Stimulated activated CD4-positive, alpha-beta T cell treated with anti-CD3 and anti-CD28 coated beads, Interleukin-2, amount 100 ng/mL, for 24 hours (primary cell): ENCODE measurements at regions not wholly inside any gene's neighbourhood (a gene's known extent, or its start where the extent isn't known, plus 50 kb on each side); places are given as distances from the start of the nearest gene placed in this dataset.

Experiments
- DNase-seq, 2 donors: peaks; one replicate each; pipeline ENCODE4 v3.0.0-alpha.2; 2020

DNA sequence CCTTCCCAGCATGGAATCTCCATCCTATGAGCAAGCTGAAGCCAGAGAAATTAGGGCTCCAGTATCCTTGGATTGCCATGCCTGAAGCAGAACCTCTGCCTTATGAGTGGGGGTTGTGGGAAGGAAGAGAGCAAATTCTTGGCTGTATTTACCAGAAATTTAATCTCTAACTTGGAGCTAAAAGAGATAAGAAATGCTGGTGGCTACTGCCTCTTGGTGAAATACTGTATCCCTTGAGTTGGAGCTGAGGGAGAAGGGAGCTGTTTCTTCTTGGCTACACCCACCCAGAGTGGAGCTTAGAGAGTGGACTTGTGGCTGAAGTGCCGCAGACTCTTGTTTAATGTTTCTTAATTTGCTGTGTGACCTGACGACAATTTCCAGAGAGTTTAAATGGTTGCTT lies 447.3 kb downstream of the ARHGEF28 start:
- no peak for DNase-seq

DNA sequence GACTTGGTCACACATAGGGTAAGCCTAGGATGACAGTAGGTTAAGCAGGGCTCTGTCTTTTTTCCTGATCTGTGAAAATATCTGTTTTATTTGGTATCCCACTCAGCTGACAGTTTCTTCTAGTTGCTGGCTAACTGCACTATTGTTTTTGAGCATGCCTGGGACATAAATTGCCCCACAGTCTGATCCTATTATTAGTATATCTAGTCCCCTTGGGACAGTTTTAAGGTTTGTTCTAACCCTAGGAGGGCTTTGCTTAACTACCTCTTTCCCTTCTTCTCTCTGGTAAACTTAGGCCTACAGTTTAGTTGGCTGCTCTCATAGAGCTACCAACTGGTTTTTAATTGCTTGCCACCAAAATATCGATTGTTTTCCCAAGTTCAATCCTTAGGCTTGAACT lies 446.6 kb downstream of the ARHGEF28 start:
- no peak for DNase-seq

DNA sequence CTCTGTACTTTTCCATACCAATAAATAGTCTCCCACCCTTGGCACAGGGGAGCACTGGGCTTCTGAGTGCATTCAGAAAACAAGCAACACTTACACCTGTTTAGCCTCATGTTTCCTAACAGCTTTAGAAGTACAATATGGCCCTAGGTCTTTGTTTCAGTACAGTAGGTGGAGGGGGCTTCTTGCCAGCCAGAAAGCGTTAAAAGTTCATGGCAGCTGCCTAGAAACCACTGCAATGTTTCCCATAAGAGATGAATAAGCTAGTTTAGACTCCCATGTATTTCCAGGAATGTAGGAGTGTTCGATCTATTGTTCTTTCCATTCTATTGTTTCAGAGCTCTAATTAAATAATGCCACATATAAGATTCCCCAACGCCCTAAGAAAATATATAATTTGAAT lies 444.8 kb downstream of the ARHGEF28 start:
- DNase-seq: no peak

DNA sequence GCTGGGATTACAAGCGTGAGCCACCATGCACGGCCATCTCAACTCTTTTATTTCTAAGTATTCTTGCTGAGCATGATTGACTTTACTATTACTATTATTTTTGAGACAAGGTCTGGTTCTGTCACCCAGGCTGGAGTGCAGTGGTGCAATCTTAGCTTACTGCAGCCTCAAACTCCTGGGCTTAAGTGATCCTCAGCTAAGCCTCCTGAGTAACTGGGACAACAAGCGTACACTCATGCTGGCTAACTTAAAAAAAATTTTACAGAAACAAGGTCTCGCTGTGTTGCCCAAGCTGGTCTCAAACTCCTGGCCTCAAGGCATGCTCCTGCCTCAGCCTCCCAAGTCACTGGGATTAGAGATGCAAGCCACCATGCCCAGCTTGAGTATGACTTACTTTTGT lies 443.7 kb downstream of the ARHGEF28 start:
- no peak for DNase-seq

DNA sequence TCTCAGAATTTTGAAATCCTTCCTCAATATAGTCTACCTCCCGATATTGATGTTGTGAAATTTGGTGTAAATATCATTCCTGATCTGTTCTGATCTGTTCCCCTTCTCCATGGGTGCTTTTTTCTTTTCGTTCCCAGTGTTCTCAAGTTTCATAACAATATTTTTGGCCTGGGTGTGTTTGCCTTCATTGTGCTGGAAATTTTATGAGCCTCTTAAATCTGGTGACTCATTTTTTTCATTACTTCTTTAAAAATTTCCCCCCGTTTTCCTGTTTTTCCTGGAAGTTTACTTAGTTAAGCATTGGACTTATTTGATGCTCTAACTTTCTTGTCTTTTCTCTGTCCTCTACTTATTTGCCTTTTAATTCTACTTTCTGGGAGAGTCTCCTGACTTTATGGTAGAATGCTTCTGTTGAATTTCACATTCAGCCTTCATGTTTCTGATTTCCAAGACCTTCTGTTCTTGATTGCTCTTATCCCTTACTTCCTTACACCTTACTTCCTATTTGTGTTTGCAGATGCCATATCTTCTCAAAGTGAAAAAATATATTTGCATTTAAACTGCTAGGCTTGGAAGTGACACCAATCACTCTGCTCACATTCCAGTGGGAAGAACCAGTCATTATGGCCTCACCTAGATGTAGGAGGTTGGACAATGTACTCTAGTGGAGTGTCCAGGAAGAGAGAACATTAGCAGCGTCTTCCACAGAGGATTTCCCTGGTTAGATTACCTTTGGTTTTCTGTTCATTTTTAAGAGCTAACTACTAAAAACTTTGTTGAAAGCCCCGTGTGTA lies 441.9 kb downstream of the ARHGEF28 start:
- DNase-seq: no peak

DNA sequence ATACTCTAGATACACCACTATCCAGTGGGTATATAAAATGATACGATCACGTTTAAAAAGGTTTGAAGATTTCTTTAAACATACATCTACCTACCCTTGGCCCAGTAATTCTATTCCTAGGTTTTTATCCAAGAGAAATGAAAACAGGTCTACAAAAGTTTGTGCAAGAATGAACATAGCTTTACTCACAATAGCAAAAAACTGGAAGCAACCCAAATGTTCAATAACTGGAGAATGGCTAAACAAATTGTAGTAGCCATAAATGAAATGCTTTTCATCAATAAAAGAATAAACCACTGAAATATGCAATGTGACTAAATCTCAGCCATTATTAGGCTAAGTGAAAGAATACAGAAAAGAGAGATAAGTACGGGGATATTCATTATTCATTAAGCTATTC lies 438.9 kb downstream of the ARHGEF28 start:
- no peak for DNase-seq

DNA sequence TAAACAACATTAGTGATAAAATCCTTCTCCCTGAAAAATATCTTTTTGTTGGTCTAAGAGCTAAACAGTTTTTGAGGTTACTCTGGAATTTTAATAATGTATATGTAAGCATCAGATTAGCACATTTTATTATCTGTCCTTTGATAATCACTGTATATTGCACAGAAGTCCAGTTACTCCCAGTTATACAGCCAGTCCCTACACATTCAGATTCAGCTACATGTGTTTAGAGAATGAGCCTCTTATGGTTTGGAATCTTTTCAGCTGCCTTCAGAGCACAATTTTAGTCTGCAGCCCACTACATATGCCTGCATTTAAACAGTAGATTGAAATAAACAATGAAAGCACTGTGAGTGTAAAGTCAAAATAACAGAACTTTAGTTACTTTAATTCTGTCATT lies 438.2 kb downstream of the ARHGEF28 start:
- no peak for DNase-seq

DNA sequence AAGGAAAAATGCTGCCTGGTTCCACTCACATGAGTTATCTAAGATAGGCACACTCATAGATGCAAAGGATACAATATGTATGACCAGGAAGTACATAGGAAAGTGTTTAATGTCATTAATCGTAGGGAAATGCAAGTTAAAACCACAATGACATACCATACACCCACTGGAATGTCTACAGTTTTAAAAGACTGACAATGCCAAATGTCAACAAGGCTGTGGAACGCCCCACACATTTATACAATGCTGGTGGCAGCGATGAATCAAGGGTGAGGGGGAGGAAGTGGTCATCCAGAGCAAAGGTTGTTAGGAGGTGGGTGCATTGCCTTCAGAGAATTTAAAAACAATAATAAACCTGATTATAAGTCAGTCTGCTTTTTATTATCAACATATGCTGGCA lies 437.8 kb downstream of the ARHGEF28 start:
- no peak for DNase-seq

DNA sequence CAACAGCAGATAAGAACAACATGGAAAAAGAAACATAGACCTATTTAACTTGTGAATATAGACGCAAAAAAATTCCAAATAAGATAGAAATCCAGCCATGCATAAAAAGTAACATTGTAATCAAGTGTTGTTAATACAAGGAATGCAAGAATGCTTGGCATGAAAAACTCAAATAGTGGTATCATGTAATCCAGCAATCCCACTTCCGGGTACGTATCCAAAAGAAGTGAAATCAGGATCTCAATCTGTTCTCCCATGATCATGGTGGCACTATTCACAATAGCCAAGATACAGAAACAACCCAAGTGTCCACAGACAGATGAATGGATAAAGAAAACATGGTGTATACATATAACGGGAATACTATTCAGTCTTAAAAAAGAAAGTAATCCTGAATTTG lies 437.4 kb downstream of the ARHGEF28 start:
- no peak for DNase-seq

DNA sequence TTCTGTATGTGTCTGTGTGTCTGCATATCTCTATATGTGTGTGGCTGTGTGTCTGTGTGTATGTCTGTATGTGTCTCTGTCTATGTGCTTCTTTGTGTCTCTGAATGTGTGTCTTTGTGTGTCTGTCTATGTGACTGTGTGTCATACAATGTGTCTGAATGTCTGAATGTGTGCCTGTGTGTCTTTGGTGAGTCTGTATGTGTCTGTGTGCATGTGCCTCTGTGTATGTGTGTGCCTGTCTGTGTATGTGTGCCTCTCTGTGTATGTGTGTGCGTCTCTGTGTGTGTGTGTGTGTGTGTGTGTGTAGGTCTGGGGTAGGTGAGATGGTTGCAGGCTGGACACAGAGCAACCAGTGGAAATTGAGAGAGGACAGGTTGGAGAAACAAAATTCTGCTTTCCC lies 435.3 kb downstream of the ARHGEF28 start:
- no peak for DNase-seq

DNA sequence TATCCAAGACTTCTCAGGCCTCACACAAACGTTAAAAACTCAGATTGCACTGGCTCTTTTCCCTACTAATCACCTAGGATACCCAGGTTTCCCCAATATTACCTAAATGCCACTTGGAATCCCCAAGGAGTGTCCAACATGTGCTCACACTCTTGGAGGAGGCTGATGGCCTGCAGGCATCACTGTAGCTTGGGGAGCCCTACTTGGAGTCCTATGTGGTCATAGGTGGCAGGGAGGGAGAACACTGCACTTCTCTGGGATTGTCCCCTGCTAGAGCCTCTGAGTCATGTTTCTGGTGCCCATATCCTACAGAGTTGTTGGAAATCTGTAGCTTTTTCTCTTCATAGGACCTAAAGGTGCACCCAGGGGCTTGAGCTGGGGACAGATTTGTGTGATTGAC lies 433.7 kb downstream of the ARHGEF28 start:
- no peak for DNase-seq

DNA sequence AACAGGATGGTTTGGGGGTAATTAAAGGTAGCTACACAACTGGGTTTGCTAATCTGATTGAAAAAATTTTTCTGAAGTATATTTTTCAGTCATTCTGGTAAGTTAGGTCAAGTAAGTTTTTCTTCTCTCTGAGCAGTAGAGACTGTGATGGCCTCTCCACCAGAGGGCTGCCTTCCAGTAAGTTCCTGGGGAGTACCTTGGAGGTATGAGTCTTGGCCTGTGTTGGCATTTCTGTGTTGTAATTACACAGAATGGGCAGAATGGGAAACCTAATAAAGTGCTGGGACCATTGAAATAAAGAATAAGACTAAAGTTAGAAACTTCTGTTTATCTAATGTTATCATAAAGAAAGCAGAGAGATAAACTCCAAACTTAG lies 430.8 kb downstream of the ARHGEF28 start:
- no peak for DNase-seq

DNA sequence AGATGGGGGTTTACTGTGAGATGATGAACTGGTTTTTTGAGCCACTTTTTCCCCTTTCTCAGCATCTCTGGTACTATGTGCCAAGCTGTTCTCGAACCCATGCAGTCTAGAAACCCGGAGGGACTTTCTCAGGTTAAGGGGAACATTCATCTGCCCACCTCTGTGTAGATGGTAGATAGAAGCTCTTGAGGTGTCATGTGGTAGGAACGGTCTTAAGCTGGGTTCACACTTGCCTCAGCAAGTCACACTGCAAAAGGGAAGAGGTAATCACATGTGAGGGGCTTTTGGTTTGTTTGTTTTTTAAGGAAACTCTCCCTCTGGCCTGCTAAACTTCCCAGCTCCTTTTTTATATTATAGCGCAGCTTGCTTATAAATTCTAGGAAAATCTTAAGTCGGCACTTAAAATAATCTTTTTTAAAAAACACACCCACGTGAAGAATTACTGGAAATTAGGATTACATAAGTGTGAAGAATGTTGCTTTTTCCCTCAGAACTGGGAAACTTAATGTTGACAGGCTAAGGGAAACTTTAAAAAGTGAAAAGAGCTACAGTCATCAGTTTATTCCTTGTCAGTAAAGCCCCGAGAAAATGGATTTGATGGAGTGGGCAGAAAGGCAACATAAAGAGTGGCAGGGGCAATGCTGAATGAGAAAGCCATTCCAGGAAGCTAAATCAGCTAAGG lies 430.3 kb downstream of the ARHGEF28 start:
- no peak for DNase-seq

DNA sequence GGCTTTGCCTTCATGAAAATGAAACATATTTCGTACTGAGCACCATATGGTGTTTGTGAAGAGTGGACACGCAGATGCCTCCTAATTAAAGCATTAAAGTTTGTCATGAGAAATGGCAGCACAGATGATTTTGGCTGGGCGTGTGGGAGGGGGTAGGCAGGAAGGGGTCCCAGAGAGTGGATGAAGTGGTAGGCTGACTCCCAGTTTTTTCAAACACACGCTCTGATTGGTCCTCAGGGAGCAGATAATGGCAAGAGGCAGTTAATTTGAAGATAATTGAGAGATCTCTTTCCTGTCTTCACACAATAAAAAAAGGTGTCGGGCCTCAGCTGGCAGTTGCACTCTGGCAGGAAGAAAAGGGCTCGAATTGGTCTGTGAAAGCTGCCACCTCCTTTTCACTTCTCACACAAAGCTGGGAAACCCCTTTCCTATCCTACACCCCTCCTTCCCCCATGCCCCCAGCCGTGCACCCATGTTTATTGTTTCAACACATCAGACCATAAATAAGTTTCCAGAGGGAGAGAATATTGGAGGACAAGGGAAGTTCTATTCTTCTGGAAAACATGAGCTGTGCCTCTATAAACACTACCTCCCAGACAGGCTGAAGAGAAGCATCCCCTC lies 429.6 kb downstream of the ARHGEF28 start:
- DNase-seq: no peak

DNA sequence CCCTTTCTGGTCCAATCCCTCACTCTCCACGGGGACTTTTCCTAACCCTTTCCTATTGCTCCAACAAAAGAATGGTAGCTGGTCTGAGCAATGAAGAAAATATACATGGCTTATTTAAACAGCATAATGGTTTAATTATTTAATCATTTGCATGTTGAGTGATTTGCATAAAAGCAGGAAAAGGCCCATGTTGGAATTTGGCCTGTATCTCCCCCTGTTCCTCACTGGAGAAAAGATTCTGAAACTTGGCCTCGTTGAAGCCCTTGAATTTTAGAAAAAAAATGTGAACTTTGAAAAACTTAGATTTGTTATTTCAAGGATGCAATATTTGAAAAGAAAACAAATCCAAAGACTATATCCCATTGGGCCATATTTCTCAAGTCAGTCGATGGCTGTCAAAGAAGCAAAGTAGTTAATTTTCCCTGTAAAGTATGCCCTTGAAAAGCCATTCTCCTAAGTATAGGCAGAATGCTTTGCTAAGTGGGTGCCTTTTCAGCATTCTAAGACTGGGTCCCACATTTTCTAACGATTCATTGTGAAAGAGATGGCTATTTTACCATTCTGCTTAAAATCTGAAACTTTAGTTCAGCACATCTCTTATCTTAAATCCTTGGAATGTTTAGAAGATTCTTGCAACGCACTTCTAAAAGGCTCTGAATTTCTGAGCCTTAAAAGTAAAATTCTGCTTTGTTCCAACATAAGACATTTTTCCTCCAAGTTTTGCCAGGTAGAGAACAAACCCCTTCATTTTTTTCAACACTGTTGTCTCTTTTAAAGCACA lies 428.8 kb downstream of the ARHGEF28 start:
- no peak for DNase-seq

DNA sequence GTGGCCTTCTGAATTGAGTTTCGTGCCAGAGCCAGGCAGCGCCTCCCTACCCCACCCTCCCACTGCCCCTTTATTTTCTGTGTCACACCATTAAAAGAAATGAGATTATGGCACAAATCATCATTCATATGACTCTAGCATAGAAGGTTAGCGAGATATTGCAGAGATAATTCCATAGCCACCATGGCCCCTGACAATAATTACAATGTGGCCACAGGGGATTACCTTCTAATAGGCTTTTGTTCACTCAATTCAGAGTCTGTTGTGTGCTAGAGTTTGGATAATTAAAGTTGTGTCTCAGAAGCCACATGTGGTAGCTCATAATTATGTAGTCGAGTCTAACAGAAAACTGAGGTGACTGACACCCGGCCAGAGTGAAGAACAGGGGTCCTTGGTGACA lies 428.1 kb downstream of the ARHGEF28 start:
- no peak for DNase-seq

DNA sequence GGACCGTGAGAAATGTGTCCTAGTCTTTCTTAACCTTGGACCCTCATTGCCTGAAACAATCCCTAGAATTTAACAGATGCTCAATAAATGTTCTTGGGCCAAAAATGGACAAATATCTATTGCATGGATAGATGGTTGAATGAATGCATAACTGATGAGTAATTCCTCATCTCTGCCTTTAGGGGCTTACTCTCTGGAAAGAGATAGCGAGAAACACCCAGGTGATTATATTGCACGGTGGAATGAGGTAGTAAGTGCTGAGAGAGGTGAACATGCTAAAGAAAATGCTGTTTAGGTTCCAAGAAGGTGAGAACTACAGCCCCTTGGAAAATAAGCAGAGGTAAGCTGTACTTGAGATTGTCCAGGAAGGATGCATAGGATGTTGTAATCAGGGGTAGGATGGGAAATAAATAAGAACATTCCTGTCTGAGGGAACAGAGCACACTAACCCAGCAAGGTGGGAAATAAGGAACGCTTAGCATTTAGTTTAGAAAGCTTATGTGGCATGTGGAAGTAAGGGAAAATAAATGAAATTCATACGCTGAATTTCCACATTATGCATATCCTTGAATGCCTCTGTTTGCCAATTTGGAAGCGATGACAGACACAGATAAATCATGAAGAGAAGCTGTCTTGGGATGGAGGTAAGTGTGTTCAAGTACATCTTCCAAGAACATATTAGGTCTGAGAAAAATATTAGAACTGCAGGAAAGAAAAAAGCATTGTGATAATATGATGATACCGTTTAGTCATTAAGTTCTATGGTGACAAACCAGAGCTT lies 426.6 kb downstream of the ARHGEF28 start:
- no peak for DNase-seq

DNA sequence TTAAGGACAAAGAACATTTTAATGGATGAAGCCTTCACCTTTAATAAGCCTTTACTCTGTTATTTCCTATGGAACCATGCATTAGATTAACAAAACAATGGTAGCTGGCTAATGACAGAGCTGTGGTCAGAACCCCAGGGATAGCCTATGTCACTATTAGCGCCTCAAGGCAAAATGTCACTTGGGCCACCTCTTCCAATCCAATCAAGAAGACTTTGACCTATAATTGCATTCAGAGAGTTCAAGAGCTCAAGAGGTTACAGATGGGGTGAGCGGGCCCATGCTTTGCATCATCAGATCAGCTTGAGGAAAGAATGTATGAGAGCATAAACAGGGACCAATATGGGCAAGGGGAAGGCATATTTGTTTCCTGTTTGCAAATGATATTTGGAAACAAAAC lies 425.1 kb downstream of the ARHGEF28 start:
- no peak for DNase-seq

DNA sequence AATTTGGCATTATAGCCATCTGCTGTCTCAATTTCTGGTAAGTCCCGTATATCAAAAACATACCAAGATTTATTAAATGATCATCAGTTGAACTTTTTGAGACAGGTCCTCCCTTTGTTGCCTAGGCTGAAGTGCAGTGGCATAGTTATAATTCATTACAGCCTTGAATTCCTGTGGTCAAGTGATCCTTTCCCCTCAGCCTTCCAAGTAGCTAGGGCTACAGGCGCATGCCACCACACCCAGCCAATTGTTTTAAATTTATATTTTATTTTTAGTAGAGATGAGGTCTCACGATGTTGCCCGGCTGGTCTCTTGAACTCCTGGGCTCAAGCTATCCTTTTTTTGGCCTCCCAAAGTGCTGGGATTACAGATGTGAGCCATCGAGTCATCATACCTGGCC lies 418.9 kb downstream of the ARHGEF28 start:
- DNase-seq: no peak

DNA sequence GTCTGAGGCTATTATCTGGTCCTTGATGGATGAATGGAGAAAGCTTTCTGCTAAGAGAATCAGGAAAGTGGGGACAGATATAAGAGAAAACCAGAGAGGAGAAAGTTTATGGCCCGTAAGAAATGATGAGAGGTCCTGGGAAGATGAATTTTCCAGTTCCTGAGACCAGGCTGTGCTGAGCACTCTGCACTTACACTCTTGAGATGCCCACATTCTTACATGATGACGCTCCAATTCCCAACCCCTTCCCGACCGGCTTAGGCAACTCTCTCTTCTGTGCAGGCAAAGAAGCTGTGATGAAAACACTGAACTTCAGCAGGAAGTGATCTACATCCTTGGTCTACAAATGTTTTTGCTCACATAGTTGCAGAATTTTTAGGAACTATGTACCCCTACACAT lies 417.0 kb downstream of the ARHGEF28 start:
- DNase-seq: no peak

DNA sequence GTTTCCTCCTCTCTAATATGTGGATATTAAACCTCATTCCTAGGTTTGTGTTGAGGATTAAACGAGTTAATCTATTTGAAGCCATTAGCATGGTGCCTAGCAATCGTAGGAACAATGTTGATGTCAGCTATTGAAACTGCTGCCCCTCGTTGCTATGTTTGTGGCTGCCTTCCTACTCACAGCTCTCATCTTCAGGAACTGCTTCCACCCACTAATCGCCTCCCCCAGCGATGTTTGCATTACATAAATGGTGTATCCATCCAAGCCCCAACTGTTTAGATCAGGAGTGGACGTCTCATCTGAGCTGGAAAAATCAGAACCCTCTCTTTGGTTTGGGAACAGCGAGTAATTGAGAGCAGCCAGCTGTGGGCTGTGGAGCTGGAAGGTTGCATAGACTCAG lies 416.6 kb downstream of the ARHGEF28 start:
- no peak for DNase-seq

DNA sequence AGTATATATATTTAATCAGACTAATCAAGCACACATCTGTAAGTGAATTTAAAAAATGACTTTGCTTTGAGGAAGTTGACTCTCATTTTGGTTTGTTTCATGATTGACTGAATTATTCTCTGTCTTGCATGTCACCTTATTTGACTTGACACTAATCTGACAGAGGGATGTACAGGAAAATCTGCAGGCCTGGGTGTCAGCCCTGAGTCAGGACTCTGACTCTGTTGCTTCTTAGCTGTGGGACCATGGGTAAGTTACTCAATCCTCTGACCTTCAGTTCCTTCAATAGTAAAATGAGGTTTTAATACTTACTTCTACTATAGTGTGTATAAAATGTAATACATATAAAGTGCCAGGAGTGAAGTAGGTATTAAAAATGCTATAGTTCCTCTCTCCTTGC lies 415.9 kb downstream of the ARHGEF28 start:
- DNase-seq: no peak
